NCI-H510A treated with DMSO at 0.1 percent for 48 hours (cell line): ENCODE measurements at regions not wholly inside any gene's neighbourhood (a gene's known extent, or its start where the extent isn't known, plus 50 kb on each side); places are given as distances from the start of the nearest gene placed in this dataset.
"Not testable (repeated sequence)": the region's sequence is repeated elsewhere in the genome, so short reads cannot be mapped to it uniquely, and the experiment has no call there.

Experiments
- DNase-seq: peaks from one replicate; lab custom pipeline; 2025; lab: John Stamatoyannopoulos, UW

GRCh38 chr6:28658475-28659249 lies 133.0 kb downstream of the GPX5 start:
- no peak for DNase-seq

- no peak for DNase-seq
Measured at GRCh38 chr6:28659250-28659566, 133.5 kb downstream of the GPX5 start.

GRCh38 chr6:28661097-28661713 lies 135.5 kb downstream of the GPX5 start:
- DNase-seq = no peak

GRCh38 chr6:28664870-28665396 lies 139.3 kb downstream of the GPX5 start:
- no peak for DNase-seq

GRCh38 chr6:28673417-28673786 lies 147.7 kb downstream of the GPX5 start:
- DNase-seq = no peak

- no peak for DNase-seq
Measured at GRCh38 chr6:28673787-28674671, 148.3 kb downstream of the GPX5 start.

GRCh38 chr6:28675600-28675999 lies 149.9 kb downstream of the GPX5 start:
- no peak for DNase-seq

GRCh38 chr6:28682542-28682941 lies 156.9 kb downstream of the GPX5 start:
- DNase-seq = no peak

GRCh38 chr6:28682956-28683685 lies 157.4 kb downstream of the GPX5 start:
- DNase-seq = not testable (repeated sequence)

GRCh38 chr6:28683945-28684538 lies 158.4 kb downstream of the GPX5 start:
- DNase-seq = no peak

- not testable (repeated sequence) for DNase-seq
Measured at GRCh38 chr6:28685960-28686359, 160.3 kb downstream of the GPX5 start.

GRCh38 chr6:28686446-28687027 lies 160.9 kb downstream of the GPX5 start:
- peak; percentile 45 for DNase-seq

- not testable (repeated sequence) for DNase-seq
Measured at GRCh38 chr6:28687309-28687981, 161.8 kb downstream of the GPX5 start.

- not testable (repeated sequence) for DNase-seq
Measured at GRCh38 chr6:28691991-28692390, 166.3 kb downstream of the GPX5 start.

GRCh38 chr6:28693033-28693750 lies 167.5 kb downstream of the GPX5 start:
- DNase-seq = no peak

- DNase-seq = no peak
Measured at GRCh38 chr6:28693751-28694443, 168.2 kb downstream of the GPX5 start.

- DNase-seq = no peak
Measured at GRCh38 chr6:28695715-28696114, 170.0 kb downstream of the GPX5 start.

- DNase-seq = no peak
Measured at GRCh38 chr6:28696167-28696566, 170.5 kb downstream of the GPX5 start.

GRCh38 chr6:28696682-28697081 lies 171.0 kb downstream of the GPX5 start:
- DNase-seq = no peak
